ENCODE measurements at regions not wholly inside any gene's neighbourhood (a gene's known extent, or its start where the extent isn't known, plus 50 kb on each side); places are given as distances from the start of the nearest gene placed in this dataset.

- Histone ChIP-seq H4K20me1 (ENCODE audit: insufficient read depth) (no peaks in the 10 kb centered on the region), H3K4me1 (replicated peaks; ENCODE audit: insufficient read depth) (no peaks in the 10 kb centered on the region), H3K4me3 (no peak overlapping the region), H3K27me3 (ENCODE audit: insufficient read depth, low read depth) (no peaks in the 10 kb centered on the region), H3K9me3 (ENCODE audit: insufficient read depth, low read depth) (no peaks in the 10 kb centered on the region), H3K36me3 (ENCODE audit: low read depth) (no peaks in the 10 kb centered on the region), H3K79me2 (ENCODE audit: low read depth) (no peaks in the 10 kb centered on the region), H2AFZ (no peak overlapping the region), H3K9me2 (ENCODE audit: insufficient read depth) (no peaks in the 10 kb centered on the region), H3F3A (ENCODE audit: insufficient read depth, low read depth) (no peaks in the 10 kb centered on the region), H3K27ac (no peak overlapping the region), H3K4me2 (no peak overlapping the region)
- POLR2A ChIA-PET (ENCODE audit: unreplicated experiment) = no interaction called here
- TF ChIP-seq EZH2 (IDR thresholded peaks at IDR 0.05; ENCODE audit: low read depth) = no peak
- no peak for TF ChIP-seq CTCF (conservative IDR thresholded peaks at IDR 0.05)
- intact Hi-C loops (cut with micrococcal nuclease; ENCODE audit: unreplicated experiment) = no loop called here
- no peak for DNase-seq
- no TSS peak for BruUV-seq (replicated peaks)
- CTCF ChIA-PET = no interaction called here
Measured at GRCh38 chr1:14057640-14058039, 357.7 kb downstream of the PRDM2 start.

- CTCF ChIA-PET = no interaction called here
- BruUV-seq (replicated peaks) = no TSS peak
- POLR2A ChIA-PET (ENCODE audit: unreplicated experiment) = no interaction called here
- DNase-seq = no peak
- Histone ChIP-seq H2AFZ (no peak overlapping the region), H3F3A (ENCODE audit: insufficient read depth, low read depth) (no peaks in the 10 kb centered on the region), H3K27ac (no peak overlapping the region), H3K4me3 (no peak overlapping the region), H3K36me3 (ENCODE audit: low read depth) (no peaks in the 10 kb centered on the region), H3K4me1 (replicated peaks; ENCODE audit: insufficient read depth) (no peaks in the 10 kb centered on the region), H3K27me3 (ENCODE audit: insufficient read depth, low read depth) (no peaks in the 10 kb centered on the region), H4K20me1 (ENCODE audit: insufficient read depth) (no peaks in the 10 kb centered on the region), H3K4me2 (no peak overlapping the region), H3K9me2 (ENCODE audit: insufficient read depth) (no peaks in the 10 kb centered on the region), H3K9me3 (ENCODE audit: insufficient read depth, low read depth) (no peaks in the 10 kb centered on the region), H3K79me2 (ENCODE audit: low read depth) (no peaks in the 10 kb centered on the region)
- intact Hi-C loops (cut with micrococcal nuclease; ENCODE audit: unreplicated experiment) = no loop called here
- TF ChIP-seq EZH2 (IDR thresholded peaks at IDR 0.05; ENCODE audit: low read depth) (no peak), CTCF (conservative IDR thresholded peaks at IDR 0.05) (no peak)
Measured at GRCh38 chr1:14061204-14061603, 361.2 kb downstream of the PRDM2 start.

GRCh38 chr1:14061722-14062121, 361.7 kb downstream of the PRDM2 start:
- Histone ChIP-seq H3K79me2 (ENCODE audit: low read depth) (no peaks in the 10 kb centered on the region), H3K36me3 (ENCODE audit: low read depth) (no peaks in the 10 kb centered on the region), H3K9me3 (ENCODE audit: insufficient read depth, low read depth) (no peaks in the 10 kb centered on the region), H3K4me3 (no peak overlapping the region), H3F3A (ENCODE audit: insufficient read depth, low read depth) (no peaks in the 10 kb centered on the region), H3K4me2 (no peak overlapping the region), H3K9me2 (ENCODE audit: insufficient read depth) (no peaks in the 10 kb centered on the region), H3K27ac (no peak overlapping the region), H4K20me1 (ENCODE audit: insufficient read depth) (no peaks in the 10 kb centered on the region), H3K4me1 (replicated peaks; ENCODE audit: insufficient read depth) (no peaks in the 10 kb centered on the region), H2AFZ (no peak overlapping the region), H3K27me3 (ENCODE audit: insufficient read depth, low read depth) (no peaks in the 10 kb centered on the region)
- ChIA-PET CTCF (no interaction called here), POLR2A (ENCODE audit: unreplicated experiment) (no interaction called here)
- DNase-seq = no peak
- no peak for TF ChIP-seq CTCF (conservative IDR thresholded peaks at IDR 0.05)
- TF ChIP-seq EZH2 (IDR thresholded peaks at IDR 0.05; ENCODE audit: low read depth) = no peak
- intact Hi-C loops (cut with micrococcal nuclease; ENCODE audit: unreplicated experiment) = no loop called here
- no TSS peak for BruUV-seq (replicated peaks)

Data from PC-9 (cell line).